Esophagus muscularis mucosa (tissue), 4 donors: ENCODE measurements at regions not wholly inside any gene's neighbourhood (a gene's known extent, or its start where the extent isn't known, plus 50 kb on each side); places are given as distances from the start of the nearest gene placed in this dataset.

Experiments
- EP300 ChIP-seq: sonication (generic); formaldehyde crosslinking; IDR thresholded peaks from one replicate; pipeline ENCODE4 v1.6.1; 2017; ENCODE audit warnings: antibody characterized with exemption
- POLR2A ChIP-seq: fragments of 450-650 bp; IDR thresholded peaks from one replicate; pipeline ENCODE4 v1.6.1; 2017; ENCODE audit warnings: antibody characterized with exemption, moderate library complexity, mild to moderate bottlenecking, low read depth
- POLR2AphosphoS5 ChIP-seq, 2 donors: sonication (generic); formaldehyde crosslinking; IDR thresholded peaks; one replicate each; pipeline ENCODE4 v1.6.1; 2017; ENCODE audit warnings: antibody characterized with exemption in 2 of 2
- TF ChIP-seq, protein P1 (sequence below), 3 experiments: fragments of 200-600 bp in 2 of 3; fragments of 450-650 bp in 1 of 3; sonication (generic) in 2 of 3; IDR thresholded peaks; one replicate each; pipeline ENCODE4 v1.5.1; 2017 to 2019; ENCODE audit warnings: antibody characterized with exemption in 3 of 3, mild to moderate bottlenecking in 2 of 3, moderate library complexity in 1 of 3

- TF ChIP-seq, protein P1, sequence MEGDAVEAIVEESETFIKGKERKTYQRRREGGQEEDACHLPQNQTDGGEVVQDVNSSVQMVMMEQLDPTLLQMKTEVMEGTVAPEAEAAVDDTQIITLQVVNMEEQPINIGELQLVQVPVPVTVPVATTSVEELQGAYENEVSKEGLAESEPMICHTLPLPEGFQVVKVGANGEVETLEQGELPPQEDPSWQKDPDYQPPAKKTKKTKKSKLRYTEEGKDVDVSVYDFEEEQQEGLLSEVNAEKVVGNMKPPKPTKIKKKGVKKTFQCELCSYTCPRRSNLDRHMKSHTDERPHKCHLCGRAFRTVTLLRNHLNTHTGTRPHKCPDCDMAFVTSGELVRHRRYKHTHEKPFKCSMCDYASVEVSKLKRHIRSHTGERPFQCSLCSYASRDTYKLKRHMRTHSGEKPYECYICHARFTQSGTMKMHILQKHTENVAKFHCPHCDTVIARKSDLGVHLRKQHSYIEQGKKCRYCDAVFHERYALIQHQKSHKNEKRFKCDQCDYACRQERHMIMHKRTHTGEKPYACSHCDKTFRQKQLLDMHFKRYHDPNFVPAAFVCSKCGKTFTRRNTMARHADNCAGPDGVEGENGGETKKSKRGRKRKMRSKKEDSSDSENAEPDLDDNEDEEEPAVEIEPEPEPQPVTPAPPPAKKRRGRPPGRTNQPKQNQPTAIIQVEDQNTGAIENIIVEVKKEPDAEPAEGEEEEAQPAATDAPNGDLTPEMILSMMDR (IDR thresholded peaks at IDR 0.05), result no peak
- TF ChIP-seq POLR2A, result no peak
- TF ChIP-seq POLR2AphosphoS5 (IDR thresholded peaks at IDR 0.05), result no peak
- TF ChIP-seq EP300, result no peak
These were observed 403.7 kb upstream of the CITED2 start for GRCh38 chr6:139778106-139778505.
